ENCODE measurements at regions not wholly inside any gene's neighbourhood (a gene's known extent, or its start where the extent isn't known, plus 50 kb on each side); places are given as distances from the start of the nearest gene placed in this dataset.

DNA sequence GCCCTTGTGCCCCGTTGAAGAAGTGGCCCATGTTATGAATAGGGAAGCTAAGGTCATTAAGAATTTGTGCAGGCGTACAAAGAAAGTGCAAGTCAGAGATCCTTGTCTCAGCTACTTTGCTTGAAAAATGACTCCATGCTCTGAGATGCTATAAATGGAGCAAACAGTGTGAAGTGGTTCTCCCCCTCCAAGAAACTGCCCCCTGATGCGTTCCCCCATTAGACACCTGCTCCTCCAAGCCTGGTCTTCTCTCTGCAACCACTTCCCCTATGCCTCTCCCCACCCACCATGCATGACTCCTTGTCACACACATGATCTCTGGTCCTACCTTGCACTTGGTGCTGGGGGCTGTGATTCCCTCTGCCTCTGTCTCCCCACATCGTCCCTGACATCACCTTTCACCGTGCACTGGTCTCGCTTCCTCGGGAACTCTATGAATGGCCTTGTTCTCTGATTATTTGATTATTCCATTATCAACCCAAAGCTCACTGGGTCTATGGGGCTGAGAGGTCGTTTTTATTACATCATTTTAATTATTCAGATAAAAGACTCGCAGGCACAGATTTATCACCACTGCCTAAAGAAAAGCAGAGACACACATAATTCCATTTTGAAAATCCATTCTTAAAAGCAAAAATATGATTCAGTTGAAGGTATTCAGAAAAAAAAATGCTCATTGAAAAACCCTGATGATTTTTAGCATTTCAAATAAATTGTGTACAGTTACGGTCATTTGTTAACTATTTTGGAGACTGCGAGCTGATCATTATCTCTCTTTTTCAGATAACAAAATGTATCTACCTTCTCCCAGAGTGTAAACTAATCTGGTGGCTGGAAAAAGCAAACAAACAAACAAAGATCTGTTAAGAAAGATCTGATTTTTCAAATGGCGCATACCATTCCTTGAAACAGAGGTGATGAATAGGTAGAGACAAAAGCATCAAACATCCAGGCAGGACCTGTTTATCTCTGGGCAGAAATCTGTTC is 294.9 kb downstream of the SOX11 start:
- DNase-seq (ENCODE audit: insufficient read length, low spot score) (no peak), FAIRE-seq (no peak)
- TF ChIP-seq POLR2A (IDR thresholded peaks at IDR 0.05; ENCODE audit: low read depth, low read length), result no peak

DNA sequence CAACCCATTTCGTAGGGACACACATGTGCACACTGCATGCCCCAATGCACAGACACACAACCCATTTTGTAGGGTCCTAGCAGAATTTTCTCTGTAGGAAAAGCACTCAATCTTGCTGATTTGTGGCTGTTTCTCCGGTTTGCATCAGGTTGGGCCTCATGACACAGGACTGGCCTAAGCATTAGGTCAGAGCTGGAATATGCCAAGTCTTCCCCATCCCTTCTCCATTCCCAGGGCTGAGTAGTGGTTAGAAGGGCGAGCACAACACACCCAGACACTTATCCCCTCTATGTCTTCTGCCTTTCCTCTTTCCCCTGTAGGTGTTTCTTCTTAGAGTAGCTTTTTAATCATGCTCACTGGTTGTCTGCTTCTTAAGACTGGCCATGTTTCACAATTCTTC is 295.9 kb downstream of the SOX11 start:
- no peak for TF ChIP-seq POLR2A (IDR thresholded peaks at IDR 0.05; ENCODE audit: low read depth, low read length)
- no peak for DNase-seq (ENCODE audit: insufficient read length, low spot score)
- FAIRE-seq, result no peak

DNA sequence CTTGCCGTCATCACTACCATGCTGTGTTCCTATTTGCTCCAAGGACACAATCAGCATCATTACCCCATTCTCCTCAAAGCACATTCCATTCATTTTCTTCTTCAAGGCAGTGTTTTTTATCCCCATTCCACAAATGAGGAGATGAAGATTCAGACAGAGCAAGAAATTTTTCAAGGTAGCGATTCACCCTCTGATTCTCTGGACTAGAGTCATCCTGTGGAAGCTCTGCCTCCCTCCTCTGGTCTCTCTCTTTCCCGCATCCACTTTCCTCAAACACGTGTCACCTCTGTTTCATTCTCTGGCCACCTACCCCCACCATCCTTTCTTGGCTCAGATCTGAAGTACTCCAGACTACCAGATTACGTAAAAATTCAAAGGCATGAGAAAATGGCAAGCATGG is 297.9 kb downstream of the SOX11 start:
- no peak for TF ChIP-seq POLR2A (IDR thresholded peaks at IDR 0.05; ENCODE audit: low read depth, low read length)
- FAIRE-seq (no peak), DNase-seq (ENCODE audit: insufficient read length, low spot score) (no peak)

DNA sequence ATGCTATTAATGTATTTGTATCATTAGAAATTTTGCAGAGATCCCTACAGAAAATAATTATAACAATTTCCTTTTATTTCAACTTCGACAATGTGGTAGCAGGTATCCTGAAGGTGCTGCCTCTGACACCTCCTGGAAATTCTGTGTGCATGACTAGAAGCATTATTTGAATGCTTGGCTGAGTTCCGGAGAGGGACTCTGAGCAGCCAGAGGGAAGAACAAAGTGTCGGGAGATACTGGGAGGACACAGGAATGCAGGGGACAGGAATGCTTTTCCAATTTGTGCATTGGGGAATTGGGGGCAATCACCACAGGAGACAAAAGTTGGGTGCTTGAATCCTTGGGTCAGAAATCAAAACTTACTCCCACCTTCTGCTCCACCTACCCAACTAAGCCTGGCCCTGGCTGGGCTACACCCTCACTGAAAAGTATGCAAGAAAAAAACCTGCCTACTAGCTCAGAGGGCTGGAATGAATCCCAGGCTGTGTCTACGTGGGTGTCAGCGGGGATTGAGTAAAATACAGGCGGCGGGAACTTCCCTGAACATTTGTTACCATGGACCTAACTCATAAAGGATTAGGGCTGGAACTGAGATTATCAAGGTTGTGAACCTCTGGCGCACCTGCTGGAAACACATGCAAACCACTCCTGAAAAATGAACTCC is 299.3 kb downstream of the SOX11 start:
- TF ChIP-seq POLR2A (IDR thresholded peaks at IDR 0.05; ENCODE audit: low read depth, low read length), result no peak
- DNase-seq (ENCODE audit: insufficient read length, low spot score) (no peak), FAIRE-seq (no peak)

DNA sequence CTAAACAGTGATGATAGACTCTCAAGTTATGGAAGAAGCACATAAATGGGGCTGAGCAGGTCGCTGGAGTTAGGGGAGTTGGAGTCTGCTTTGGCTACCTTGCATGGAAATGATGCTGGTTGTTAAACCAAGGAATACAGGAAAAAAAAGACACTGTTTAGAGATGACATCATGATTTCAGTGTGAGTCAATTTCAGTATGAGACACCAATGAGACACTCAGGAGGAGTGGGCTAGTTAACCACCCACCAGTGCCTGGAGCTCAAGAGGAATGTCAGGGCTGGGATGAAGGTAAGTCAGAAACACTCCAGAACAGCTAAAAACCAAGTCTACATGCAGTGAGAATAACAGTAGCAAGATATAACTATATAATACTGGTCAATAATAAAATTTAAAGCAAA is 303.6 kb downstream of the SOX11 start:
- no peak for TF ChIP-seq POLR2A (IDR thresholded peaks at IDR 0.05; ENCODE audit: low read depth, low read length)
- FAIRE-seq (no peak), DNase-seq (ENCODE audit: insufficient read length, low spot score) (no peak)

DNA sequence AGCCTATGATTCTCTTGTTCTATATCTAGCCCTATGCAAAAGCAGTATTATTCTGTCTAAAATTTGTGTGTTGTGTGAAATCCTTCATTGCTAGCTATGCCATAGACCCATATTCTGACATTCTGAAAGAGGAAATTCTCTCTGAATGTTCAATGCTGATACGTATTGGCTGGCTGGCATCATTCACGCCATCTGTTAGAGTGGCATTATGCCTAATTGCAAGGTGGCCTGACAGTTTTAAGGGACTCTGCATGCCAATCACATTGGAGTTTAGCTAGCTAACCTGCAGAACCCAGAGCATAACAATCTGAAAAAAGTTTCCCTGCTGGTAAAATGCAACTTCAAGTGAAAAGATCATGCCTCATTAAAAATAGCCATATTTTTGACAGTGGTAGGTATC is 316.0 kb downstream of the SOX11 start:
- no peak for TF ChIP-seq POLR2A (IDR thresholded peaks at IDR 0.05; ENCODE audit: low read depth, low read length)
- DNase-seq (ENCODE audit: insufficient read length, low spot score), result no peak
- FAIRE-seq, result no peak

DNA sequence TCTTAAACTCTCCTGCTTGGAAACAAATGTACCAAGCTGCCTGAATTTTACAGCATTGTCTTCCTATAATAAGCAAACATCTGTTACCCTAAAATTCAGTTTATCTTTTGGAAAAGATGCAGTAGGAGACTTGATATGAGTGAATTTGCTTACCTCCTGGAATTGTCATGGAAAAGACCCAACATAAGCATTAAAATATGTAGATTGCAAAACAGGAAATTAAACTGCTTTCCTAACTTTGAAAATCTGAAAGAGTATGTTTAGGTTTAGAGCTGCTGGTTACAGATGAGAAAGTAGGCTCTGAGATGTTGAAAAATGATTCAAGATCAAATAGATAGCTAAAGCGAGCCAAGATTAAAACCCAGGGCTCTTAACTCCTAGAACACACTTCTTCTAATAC is 316.5 kb downstream of the SOX11 start:
- DNase-seq (ENCODE audit: insufficient read length, low spot score) (no peak), FAIRE-seq (no peak)
- no peak for TF ChIP-seq POLR2A (IDR thresholded peaks at IDR 0.05; ENCODE audit: low read depth, low read length)

DNA sequence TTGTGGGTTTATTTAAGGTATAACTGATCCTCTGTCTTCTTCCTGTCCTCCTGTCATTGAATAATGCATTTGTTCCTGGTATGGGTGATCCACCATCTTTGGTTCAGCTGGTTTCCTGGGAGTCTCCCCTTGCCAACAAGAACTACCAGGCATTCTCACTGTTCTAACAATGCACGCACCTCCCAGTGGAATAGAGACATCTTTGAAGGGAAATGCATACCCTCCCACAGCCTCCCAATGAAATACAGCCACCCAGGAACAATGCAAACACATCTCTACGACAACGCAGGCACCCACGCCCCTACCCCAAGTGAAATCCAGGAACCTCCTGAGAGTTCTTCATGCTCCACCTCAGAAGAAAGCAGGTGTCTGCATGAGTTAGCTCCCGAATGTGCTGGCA is 318.0 kb downstream of the SOX11 start:
- no peak for FAIRE-seq
- no peak for DNase-seq (ENCODE audit: insufficient read length, low spot score)
- no peak for TF ChIP-seq POLR2A (IDR thresholded peaks at IDR 0.05; ENCODE audit: low read depth, low read length)

DNA sequence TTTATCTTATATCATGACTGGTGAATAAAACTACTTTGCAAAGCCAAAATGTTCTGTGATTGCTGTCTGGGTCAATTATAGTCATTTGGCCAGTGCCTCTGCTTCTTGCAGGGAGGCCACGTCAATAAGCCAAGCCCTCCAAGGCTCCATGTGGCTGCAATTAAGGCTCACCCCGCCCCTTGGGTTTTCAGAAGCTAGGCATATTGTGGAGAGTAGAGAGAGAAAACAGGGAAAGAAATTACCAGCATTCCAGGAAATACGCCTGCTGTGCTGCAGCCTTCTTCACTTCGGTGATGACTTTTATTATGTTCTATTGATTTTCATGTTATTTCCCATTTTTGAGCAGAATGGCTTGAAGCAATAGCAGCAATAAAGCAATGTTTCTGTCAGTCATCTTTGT is 319.7 kb downstream of the SOX11 start:
- no peak for TF ChIP-seq POLR2A (IDR thresholded peaks at IDR 0.05; ENCODE audit: low read depth, low read length)
- FAIRE-seq (no peak), DNase-seq (ENCODE audit: insufficient read length, low spot score) (no peak)

DNA sequence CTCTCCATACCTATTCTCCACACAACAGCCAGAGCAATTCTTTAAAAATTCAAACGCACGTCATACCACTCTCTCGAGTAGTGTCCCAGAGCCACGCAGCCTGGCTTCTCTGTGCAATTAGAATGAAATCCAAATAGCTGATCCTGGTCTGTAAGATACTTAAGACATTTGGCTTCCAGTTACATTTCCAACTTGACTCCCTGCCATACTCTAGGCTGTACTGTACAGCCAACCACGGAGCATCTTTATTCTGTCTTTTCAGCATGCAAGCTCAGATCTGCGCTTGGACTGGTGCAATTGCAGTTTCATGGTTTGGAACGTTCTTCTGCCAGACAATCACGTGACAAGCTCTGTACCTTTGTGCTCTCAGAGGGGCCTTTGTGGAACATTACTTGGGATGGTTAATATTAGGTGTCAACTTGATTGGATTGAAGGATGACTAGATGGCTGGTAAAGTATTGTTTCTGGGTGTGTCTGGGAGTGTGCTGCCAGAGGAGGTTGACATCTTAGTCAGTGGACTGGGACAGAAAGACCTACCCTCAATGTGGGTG is 325.6 kb downstream of the SOX11 start:
- no peak for DNase-seq (ENCODE audit: insufficient read length, low spot score)
- no peak for TF ChIP-seq POLR2A (IDR thresholded peaks at IDR 0.05; ENCODE audit: low read depth, low read length)
- FAIRE-seq, result no peak

DNA sequence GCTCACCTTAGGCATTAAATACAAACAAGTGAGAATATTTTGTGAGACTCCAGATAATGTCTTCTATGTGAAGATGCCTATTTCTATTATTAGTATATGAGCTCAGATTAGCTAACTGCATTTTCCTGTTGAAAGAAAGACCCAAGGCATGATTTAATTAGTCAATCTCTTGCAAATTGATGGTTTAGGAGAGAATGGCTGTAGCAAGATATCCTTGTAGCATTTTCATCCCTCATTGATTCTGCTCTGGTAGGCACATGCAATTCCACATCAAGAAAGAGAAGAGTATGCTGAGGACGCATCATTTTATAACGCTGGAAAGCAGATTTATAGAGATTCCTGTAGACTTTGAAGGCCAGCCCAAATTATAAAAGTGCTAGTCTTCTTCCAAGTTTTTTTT is 332.0 kb downstream of the SOX11 start:
- TF ChIP-seq POLR2A (IDR thresholded peaks at IDR 0.05; ENCODE audit: low read depth, low read length), result no peak
- no peak for DNase-seq (ENCODE audit: insufficient read length, low spot score)
- no peak for FAIRE-seq

DNA sequence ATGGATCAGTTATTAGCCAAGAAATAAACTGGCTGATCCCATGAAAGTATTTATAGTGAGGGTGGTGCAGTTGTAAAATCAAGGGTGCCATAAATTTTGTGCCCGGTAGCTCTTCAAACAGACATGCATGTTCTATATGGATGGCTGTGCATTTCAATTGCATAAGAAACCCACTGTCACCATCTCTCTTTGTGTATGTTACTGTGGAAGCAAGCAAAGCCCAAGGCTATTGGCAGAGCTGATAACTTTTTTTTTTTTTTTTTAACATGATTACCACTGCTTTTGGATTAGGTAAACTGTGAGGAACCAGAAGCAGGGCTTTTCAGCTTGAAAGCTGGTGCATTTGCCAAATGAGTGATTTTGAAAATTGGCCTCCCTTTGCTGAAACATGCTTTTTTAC is 332.6 kb downstream of the SOX11 start:
- FAIRE-seq (no peak), DNase-seq (ENCODE audit: insufficient read length, low spot score) (no peak)
- no peak for TF ChIP-seq POLR2A (IDR thresholded peaks at IDR 0.05; ENCODE audit: low read depth, low read length)

DNA sequence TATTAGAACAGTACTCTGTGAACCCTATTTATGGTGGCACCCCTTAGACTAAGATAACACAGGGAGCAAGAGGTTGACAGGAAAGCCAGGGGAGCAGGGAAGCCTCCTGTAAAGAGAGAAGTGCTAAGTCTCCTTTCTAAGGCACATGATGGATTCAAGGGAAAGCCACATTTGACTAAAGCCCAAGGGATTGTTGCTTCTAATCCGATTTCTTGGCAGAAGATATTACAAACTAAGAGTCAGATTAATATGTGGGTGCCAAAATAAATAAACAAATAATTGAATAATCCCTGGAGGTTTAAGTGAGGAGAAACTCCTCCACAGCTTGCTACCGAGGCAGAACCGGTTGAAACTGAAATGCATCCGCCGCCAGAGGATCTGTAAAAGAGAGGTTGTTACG is 333.2 kb downstream of the SOX11 start:
- no peak for TF ChIP-seq POLR2A (IDR thresholded peaks at IDR 0.05; ENCODE audit: low read depth, low read length)
- FAIRE-seq (no peak), DNase-seq (ENCODE audit: insufficient read length, low spot score) (no peak)

DNA sequence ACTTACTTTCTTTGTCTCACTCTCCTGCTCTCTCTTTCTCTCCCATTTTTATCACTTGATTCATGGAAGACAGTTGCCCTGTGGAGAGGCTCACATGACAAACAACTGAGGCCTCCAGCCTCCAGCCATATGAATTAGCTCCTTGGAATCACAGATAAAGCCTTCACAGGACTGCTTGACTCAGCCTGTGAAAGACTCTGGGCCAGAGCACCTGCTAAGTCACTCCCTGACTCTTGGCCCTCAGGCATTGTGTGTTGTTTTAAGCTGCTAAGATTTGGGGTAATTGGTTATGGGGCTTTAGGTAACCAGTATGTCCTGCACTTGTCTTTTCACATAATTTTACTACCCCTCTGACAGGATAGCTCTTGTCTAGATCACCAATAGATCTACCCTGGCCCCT is 334.9 kb downstream of the SOX11 start:
- FAIRE-seq (no peak), DNase-seq (ENCODE audit: insufficient read length, low spot score) (no peak)
- TF ChIP-seq POLR2A (IDR thresholded peaks at IDR 0.05; ENCODE audit: low read depth, low read length), result no peak

Data from H54 (cell line).